H9 (cell line): ENCODE measurements at regions not wholly inside any gene's neighbourhood (a gene's known extent, or its start where the extent isn't known, plus 50 kb on each side); places are given as distances from the start of the nearest gene placed in this dataset.

Experiments used
- DNase-seq: peaks from one replicate; pipeline ENCODE4 v3.0.0-alpha.2; 2017
- H2AFZ ChIP-seq: one replicate; pipeline ENCODE4 v1.6.1; 2013; ENCODE audit warnings: mild to moderate bottlenecking, low read length, control low read depth, moderate library complexity
- H2AK5ac ChIP-seq: 2 replicates; pipeline ENCODE4 v1.6.1; 2013; ENCODE audit warnings: low read length, control low read depth, mixed read lengths; ENCODE audit not compliant: insufficient read length
- H2BK120ac ChIP-seq: one replicate; pipeline ENCODE4 v1.6.1; 2013; ENCODE audit warnings: low read depth, mild to moderate bottlenecking, low read length, control low read depth, inconsistent platforms; ENCODE audit not compliant: poor library complexity, severe bottlenecking
- H2BK12ac ChIP-seq: 2 replicates; pipeline ENCODE4 v1.6.1; 2013; ENCODE audit warnings: low read length, control low read depth, mixed read lengths, low read depth; ENCODE audit not compliant: insufficient read length
- H2BK15ac ChIP-seq: 2 replicates; pipeline ENCODE4 v1.6.1; 2013; ENCODE audit warnings: low read depth, low read length, control low read depth
- H2BK20ac ChIP-seq: one replicate; pipeline ENCODE4 v1.6.1; 2013; ENCODE audit warnings: low read depth, mild to moderate bottlenecking, low read length, control low read depth, inconsistent platforms; ENCODE audit not compliant: poor library complexity, severe bottlenecking
- H2BK5ac ChIP-seq: 2 replicates; pipeline ENCODE4 v1.6.1; 2013; ENCODE audit warnings: low read length, control low read depth, mixed read lengths; ENCODE audit not compliant: insufficient read length
- H3K14ac ChIP-seq: 2 replicates; pipeline ENCODE4 v1.6.1; 2013; ENCODE audit warnings: low read length, control low read depth; ENCODE audit not compliant: insufficient read depth
- H3K18ac ChIP-seq: 2 replicates; pipeline ENCODE4 v1.6.1; 2013; ENCODE audit warnings: low read depth, mild to moderate bottlenecking, mixed read lengths, low read length, control low read depth; ENCODE audit not compliant: insufficient read length
- H3K23ac ChIP-seq: 2 replicates; pipeline ENCODE4 v1.6.1; 2013; ENCODE audit warnings: low read length, control low read depth, mixed read lengths, low read depth; ENCODE audit not compliant: insufficient read length
- H3K23me2 ChIP-seq: 2 replicates; pipeline ENCODE4 v1.6.1; 2013; ENCODE audit warnings: low read depth, mild to moderate bottlenecking, mixed read lengths, low read length, control low read depth; ENCODE audit not compliant: insufficient read length, poor library complexity, severe bottlenecking
- H3K27ac ChIP-seq: 2 replicates; pipeline ENCODE4 v1.5.1; 2013; ENCODE audit warnings: low read length, control low read depth, mixed read lengths, low read depth; ENCODE audit not compliant: insufficient read length
- H3K27me3 ChIP-seq: 2 replicates; pipeline ENCODE4 v1.6.1; 2013; ENCODE audit warnings: low read length, control low read depth, inconsistent platforms; ENCODE audit not compliant: insufficient read depth
- H3K4ac ChIP-seq: 2 replicates; pipeline ENCODE4 v1.6.1; 2013; ENCODE audit warnings: low read depth, mild to moderate bottlenecking, control low read depth, inconsistent platforms, low read length, moderate library complexity
- H3K4me1 ChIP-seq: 2 replicates; pipeline ENCODE4 v1.6.1; 2013; ENCODE audit warnings: low read length, control low read depth, inconsistent platforms; ENCODE audit not compliant: insufficient read depth
- H3K4me2 ChIP-seq: 2 replicates; pipeline ENCODE4 v1.6.1; 2013; ENCODE audit warnings: low read length, control low read depth, mixed read lengths; ENCODE audit not compliant: insufficient read length, insufficient read depth
- H3K56ac ChIP-seq: 2 replicates; pipeline ENCODE4 v1.6.1; 2013; ENCODE audit warnings: low read depth, mild to moderate bottlenecking, mixed read lengths, low read length, control low read depth; ENCODE audit not compliant: insufficient read length
- H3K79me1 ChIP-seq: 2 replicates; pipeline ENCODE4 v1.6.1; 2013; ENCODE audit warnings: low read depth, mild to moderate bottlenecking, moderate library complexity, low read length, control low read depth, inconsistent platforms; ENCODE audit not compliant: insufficient read depth, poor library complexity, severe bottlenecking
- H3K79me2 ChIP-seq: 2 replicates; pipeline ENCODE4 v1.6.1; 2013; ENCODE audit warnings: low read length, control low read depth, inconsistent platforms; ENCODE audit not compliant: insufficient read depth
- H3K9ac ChIP-seq: 2 replicates; pipeline ENCODE4 v1.6.1; 2013; ENCODE audit warnings: low read length, control low read depth, mixed read lengths; ENCODE audit not compliant: insufficient read length; ENCODE audit errors: extremely low read depth
- H3K9me3 ChIP-seq: one replicate; pipeline ENCODE4 v1.6.1; 2013; ENCODE audit warnings: low read depth, low read length, inconsistent platforms; ENCODE audit not compliant: control insufficient read depth
- H3T11ph ChIP-seq: one replicate; pipeline ENCODE4 v1.6.1; 2013; ENCODE audit warnings: mild to moderate bottlenecking, low read length, control low read depth, inconsistent platforms
- H4K20me1 ChIP-seq: one replicate; pipeline ENCODE4 v1.6.1; 2013; ENCODE audit not compliant: control insufficient read depth, insufficient read length, insufficient read depth
- H4K5ac ChIP-seq: 2 replicates; pipeline ENCODE4 v1.6.1; 2013; ENCODE audit warnings: low read depth, mild to moderate bottlenecking, mixed read lengths, low read length, control low read depth; ENCODE audit not compliant: insufficient read length
- H4K8ac ChIP-seq: replicated peaks from 2 replicates; pipeline ENCODE4 v1.6.1; 2013; ENCODE audit warnings: low read length, control low read depth, mixed read lengths, low read depth; ENCODE audit not compliant: insufficient read length
- H4K91ac ChIP-seq: 2 replicates; pipeline ENCODE4 v1.6.1; 2013; ENCODE audit warnings: low read depth, mild to moderate bottlenecking, moderate library complexity, mixed read lengths, low read length, control low read depth; ENCODE audit not compliant: insufficient read length
- H3K27ac Mint-ChIP-seq, 3 experiments: 2 replicates in 2 of 3; 3 replicates in 1 of 3; pipeline ENCODE4 v1.8.0; 2020 to 2021; ENCODE audit warnings: mixed read lengths in 3 of 3, mild to moderate bottlenecking in 1 of 3, moderate library complexity in 1 of 3
- H3K27me3 Mint-ChIP-seq: 2 replicates; pipeline ENCODE4 v1.8.0; 2021; ENCODE audit warnings: low read depth, mild to moderate bottlenecking, moderate library complexity, mixed read lengths
- H3K36me3 Mint-ChIP-seq, 3 experiments: 2 replicates in 2 of 3; 3 replicates in 1 of 3; pipeline ENCODE4 v1.8.0; 2020 to 2021; ENCODE audit warnings: low read depth in 3 of 3, mixed read lengths in 3 of 3; ENCODE audit not compliant: insufficient read depth in 1 of 3
- H3K4me1 Mint-ChIP-seq, 2 experiments: 2 replicates each; pipeline ENCODE4 v1.8.0; 2020; ENCODE audit warnings: mixed read lengths in 2 of 2
- H3K4me3 Mint-ChIP-seq, 2 experiments: 2 replicates in 1 of 2; 3 replicates in 1 of 2; pipeline ENCODE4 v1.8.0; 2020 to 2021; ENCODE audit warnings: mild to moderate bottlenecking in 2 of 2, mixed read lengths in 2 of 2, moderate library complexity in 1 of 2
- H3K9me3 Mint-ChIP-seq, 2 experiments: 2 replicates in 1 of 2; 3 replicates in 1 of 2; pipeline ENCODE4 v1.8.0; 2020; ENCODE audit warnings: mild to moderate bottlenecking in 2 of 2, mixed read lengths in 2 of 2, moderate library complexity in 1 of 2
- CTCF ChIP-seq: fragments of 200-600 bp; sonication (generic); conservative IDR thresholded peaks from 3 replicates; pipeline ENCODE4 v1.8.0; 2021; ENCODE audit warnings: antibody characterized with exemption, mild to moderate bottlenecking
- WGBS: extraction: QIAGEN DNeasy Blood & Tissue Kit; methylation state at CpG from one replicate; pipeline ENCODE4 v1.1.7; 2013; ENCODE audit warnings: missing lambda C conversion rate, low lambda C conversion rate, mixed read lengths; ENCODE audit not compliant: insufficient read length; ENCODE audit errors: extremely low coverage; 5-methylcytosine and 5-hydroxymethylcytosine counted together

- Histone ChIP-seq H3K27me3 (no peaks in the 10 kb centered on the region), H2AFZ (no peak overlapping the region), H3K4ac (no peak overlapping the region), H2BK12ac (no peak overlapping the region), H3K23me2 (no peaks in the 10 kb centered on the region), H3K79me1 (no peaks in the 10 kb centered on the region), H2BK20ac (no peak overlapping the region), H3K23ac (no peak overlapping the region), H4K5ac (no peak overlapping the region), H3K27ac (no peak overlapping the region), H3T11ph (no peak overlapping the region), H2BK15ac (no peak overlapping the region), H4K91ac (no peak overlapping the region), H4K20me1 (no peaks in the 10 kb centered on the region), H4K8ac (no peak overlapping the region), H3K9me3 (no peaks in the 10 kb centered on the region), H2AK5ac (no peak overlapping the region), H3K14ac (no peak overlapping the region), H3K18ac (no peak overlapping the region), H3K4me2 (no peak overlapping the region), H2BK5ac (no peak overlapping the region), H2BK120ac (no peak overlapping the region), H3K79me2 (no peaks in the 10 kb centered on the region), H3K56ac (no peak overlapping the region), H3K4me1 (no peaks in the 10 kb centered on the region), H3K9ac (no peak overlapping the region)
- peaks cover 5 to 6% of the 10 kb centered on the region in 2 experiments; a peak in 2 of 4 replicates for H3K4me1 Mint-ChIP-seq
- no peak overlapping the region for H3K4me3 Mint-ChIP-seq
- H3K27me3 Mint-ChIP-seq: peaks cover 2% of the 10 kb centered on the region
- DNase-seq: no peak
- TF ChIP-seq CTCF: no peak
- H3K9me3 Mint-ChIP-seq: no peaks in the 10 kb centered on the region
- WGBS: no CpG with 5 or more reads among the region's 4 CpGs
- no peaks in the 10 kb centered on the region for H3K36me3 Mint-ChIP-seq
- no peak overlapping the region for H3K27ac Mint-ChIP-seq
These were observed 71.3 kb downstream of the SOWAHC start for GRCh38 chr2:109685453-109685852.
